K562 (cell line): ENCODE measurements at regions not wholly inside any gene's neighbourhood (a gene's known extent, or its start where the extent isn't known, plus 50 kb on each side); places are given as distances from the start of the nearest gene placed in this dataset.

Source experiments
- ATAC-seq: fragments of 200-7000 bp; cut with Tn5 transposase; 3 replicates; pipeline ENCODE4 v1.9.1; 2020; ENCODE audit warnings: moderate library complexity
- BruUV-seq: library from RNA; stranded (reverse); fragments of 400-500 nt; replicated peaks from 2 replicates; lab custom pipeline; 2021; lab: Mats Ljungman, UMichigan
- CTCF ChIA-PET: fragments of 300-600 bp; formaldehyde crosslinking; extraction: SDS; loops from one replicate; lab custom pipeline; 2021; ENCODE audit warnings: low intra/inter-chr PET ratio; lab: Yijun Ruan, JAX
- POLR2A ChIA-PET: fragments of 300-600, 350-650 bp; sonication (Branson Sonifier 250); formaldehyde crosslinking; extraction: SDS; loops from one replicate; lab custom pipeline; 2021; ENCODE audit warnings: antibody characterized with exemption, inconsistent platforms; lab: Yijun Ruan, JAX
- DNase-seq, 4 experiments: peaks; one replicate each; pipeline versions ENCODE4 v3.0.0 to v3.0.0-alpha.2; 2011 to 2018; ENCODE audit warnings: low spot score in 3 of 4, mixed read lengths in 3 of 4; ENCODE audit errors: extremely low read depth in 1 of 4
- FAIRE-seq: peaks from 2 replicates; lab custom pipeline; 2011; peaks lifted over from hg19 to GRCh38; lab: Jason Lieb, UNC
- H2AFZ ChIP-seq: 2 replicates; pipeline ENCODE4 v1.6.0; 2011; ENCODE audit warnings: low read depth, low read length, control low read depth, inconsistent platforms
- H3K27ac ChIP-seq: fragments of 200-600 bp; 3 replicates; pipeline ENCODE4 v1.8.0; 2011; ENCODE audit warnings: low read depth, mild to moderate bottlenecking, control low read depth, inconsistent platforms, low read length, moderate library complexity, mixed read lengths; ENCODE audit errors: extremely low read depth
- H3K27me3 ChIP-seq, 2 experiments: fragments of 300-600 bp in 1 of 2; 2 replicates in 1 of 2; 3 replicates in 1 of 2; pipeline versions ENCODE4 v1.6.0 to v1.8.0; 2011; ENCODE audit warnings: inconsistent platforms in 2 of 2, low read length in 2 of 2, mild to moderate bottlenecking in 1 of 2, mixed read lengths in 1 of 2, moderate library complexity in 1 of 2; ENCODE audit not compliant: control insufficient read depth in 2 of 2, insufficient read depth in 2 of 2
- H3K36me3 ChIP-seq: fragments of 300-600 bp; 3 replicates; pipeline ENCODE4 v1.8.0; 2011; ENCODE audit warnings: mild to moderate bottlenecking, low read length, inconsistent platforms; ENCODE audit not compliant: control insufficient read depth, insufficient read depth
- H3K4me1 ChIP-seq, 2 experiments: fragments of 200-600 bp in 1 of 2; replicated peaks in 1 of 2; 2 replicates in 1 of 2; 3 replicates in 1 of 2; pipeline versions ENCODE4 v1.5.1 to v1.8.0; 2011; ENCODE audit warnings: inconsistent platforms in 2 of 2, low read length in 2 of 2, mild to moderate bottlenecking in 1 of 2, mixed read lengths in 1 of 2, moderate library complexity in 1 of 2; ENCODE audit not compliant: control insufficient read depth in 2 of 2, insufficient read depth in 2 of 2
- H3K4me2 ChIP-seq: 2 replicates; pipeline ENCODE4 v1.6.1; 2011; ENCODE audit warnings: low read length, control low read depth, inconsistent platforms, mixed read lengths; ENCODE audit not compliant: insufficient read depth
- H3K4me3 ChIP-seq: fragments of 200-600 bp; sonication (generic), shearing (Covaris generic); 2 replicates; pipeline ENCODE4 v1.5.1; 2016; ENCODE audit warnings: control low read depth, inconsistent platforms
- H3K79me2 ChIP-seq: fragments of 200-600 bp; 3 replicates; pipeline ENCODE4 v1.8.0; 2011; ENCODE audit warnings: low read length, inconsistent platforms; ENCODE audit not compliant: control insufficient read depth, insufficient read depth
- H3K9ac ChIP-seq, 2 experiments: 2 replicates each; pipeline versions ENCODE4 v1.6.0 to v1.6.1; 2011; ENCODE audit warnings: low read depth in 2 of 2, low read length in 2 of 2, control low read depth in 1 of 2, inconsistent platforms in 1 of 2, mild to moderate bottlenecking in 1 of 2, mixed read lengths in 1 of 2; ENCODE audit not compliant: insufficient read depth in 1 of 2
- H3K9me1 ChIP-seq: one replicate; pipeline ENCODE4 v1.6.0; 2011; ENCODE audit warnings: inconsistent platforms, mild to moderate bottlenecking, low read length, moderate library complexity; ENCODE audit not compliant: control insufficient read depth, insufficient read depth
- H3K9me3 ChIP-seq: replicated peaks from 2 replicates; pipeline ENCODE4 v1.5.1; 2011; ENCODE audit warnings: low read depth, low read length, inconsistent platforms; ENCODE audit not compliant: control insufficient read depth, insufficient read depth
- H4K20me1 ChIP-seq: replicated peaks from 2 replicates; pipeline ENCODE4 v1.6.1; 2011; ENCODE audit warnings: low read length, inconsistent platforms, mixed read lengths; ENCODE audit not compliant: control insufficient read depth, insufficient read depth
- ATF7 ChIP-seq: fragments of 450-650 bp; IDR thresholded peaks from 2 replicates; pipeline ENCODE4 v1.7.1; 2014; ENCODE audit warnings: mild to moderate bottlenecking, moderate library complexity
- FOSL1 ChIP-seq: fragments of 200-800 bp; sonication (Bioruptor generic); conservative IDR thresholded peaks from 2 replicates; pipeline ENCODE4 v1.6.1; 2016; ENCODE audit warnings: missing genetic modification characterization, missing compliant biosample characterization
- FOXK2 ChIP-seq, 2 experiments: fragments of 450-650 bp; IDR thresholded peaks in 1 of 2; conservative IDR thresholded peaks in 1 of 2; 2 replicates each; pipeline ENCODE4 v1.6.1; 2016; ENCODE audit warnings: low read depth in 2 of 2, mild to moderate bottlenecking in 1 of 2
- XRCC3 ChIP-seq: fragments of 450-650 bp; IDR thresholded peaks from 2 replicates; pipeline ENCODE4 v1.6.1; 2017; ENCODE audit warnings: mild to moderate bottlenecking, moderate library complexity
- ZNF586 ChIP-seq: fragments of 450-650 bp; formaldehyde crosslinking; conservative IDR thresholded peaks from 2 replicates; pipeline ENCODE4 v1.4.0; 2020; ENCODE audit warnings: mild to moderate bottlenecking, moderate library complexity
- WGBS: fragments of 100-300 bp; shearing (Covaris generic); methylation state at CpG from one replicate; pipeline ENCODE4 v1.1.6; 2016; ENCODE audit warnings: low coverage, mixed read lengths; ENCODE audit not compliant: insufficient coverage; ENCODE audit errors: missing lambda C conversion rate; 5-methylcytosine and 5-hydroxymethylcytosine counted together
- in situ Hi-C: fragments of 300-500 bp; cut with MboI; formaldehyde crosslinking; loops from 4 replicates; pipeline ENCODE4 v1.15.0; 2018; ENCODE audit warnings: inconsistent platforms, mixed read lengths
- intact Hi-C: fragments of 100-400 bp; cut with micrococcal nuclease; formaldehyde crosslinking; loops from 2 replicates; pipeline ENCODE4 v1.14.2; 2022
- TF ChIP-seq, protein P1 (sequence below), 3 experiments: fragments of 200-800 bp in 1 of 3; sonication (Bioruptor generic) in 1 of 3; sonication (generic) in 1 of 3; formaldehyde crosslinking in 1 of 3; IDR thresholded peaks; 2 replicates each; pipeline versions ENCODE4 v1.6.1 to v1.8.0; 2016 to 2022; ENCODE audit warnings: mild to moderate bottlenecking in 2 of 3, missing compliant biosample characterization in 2 of 3, missing genetic modification characterization in 2 of 3, missing genetic modification reagents in 1 of 3

DNA sequence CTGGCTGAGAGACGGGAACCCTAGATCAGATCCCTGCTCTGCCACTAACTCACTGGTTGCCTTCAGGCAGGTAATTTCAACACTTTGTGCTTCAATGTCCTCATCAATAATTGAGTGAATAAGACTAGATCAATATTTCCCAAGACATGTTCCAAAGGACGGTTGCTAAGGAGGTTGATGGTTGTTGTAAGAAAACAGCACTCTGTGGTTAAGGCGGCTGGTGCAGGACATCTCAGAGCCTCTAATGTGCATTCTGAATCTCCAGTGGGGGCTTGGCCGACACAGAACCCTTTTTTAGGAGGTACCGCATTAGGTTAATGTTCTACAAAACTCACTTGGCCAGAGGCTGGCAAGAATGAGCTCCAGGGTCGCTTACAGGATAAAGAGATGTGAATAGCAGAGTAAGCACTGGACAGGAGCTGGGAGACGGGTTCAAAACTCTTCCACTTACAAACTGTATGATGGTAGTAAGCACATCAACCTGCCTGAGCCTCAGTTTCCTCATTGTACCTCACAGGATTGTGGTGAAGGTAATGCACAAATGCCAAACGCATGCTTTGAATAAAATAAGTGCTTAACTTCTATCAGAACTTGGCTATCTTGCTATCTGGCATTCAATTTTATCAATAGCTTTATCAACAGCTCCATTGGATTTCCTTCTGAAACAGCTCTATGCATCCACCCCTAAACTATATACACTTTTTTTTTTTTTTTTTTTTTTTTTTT is 136.9 kb upstream of the PARP11 start:
- Histone ChIP-seq H2AFZ (no peak overlapping the region), H3K9ac (no peak overlapping the region), H3K27ac (no peak overlapping the region), H3K36me3 (no peaks in the 10 kb centered on the region), H3K4me1 (no peaks in the 10 kb centered on the region), H3K9me3 (no peaks in the 10 kb centered on the region), H3K4me2 (no peak overlapping the region), H4K20me1 (no peaks in the 10 kb centered on the region), H3K79me2 (no peaks in the 10 kb centered on the region), H3K9me1 (no peaks in the 10 kb centered on the region), H3K27me3 (peaks cover 0 to 13% of the 10 kb centered on the region in 2 experiments; a peak in 2 of 5 replicates), H3K4me3 (no peak overlapping the region)
- intact Hi-C loops (no loop called here), in situ Hi-C loops (no loop called here)
- ChIA-PET CTCF (no interaction called here), POLR2A (interaction anchor here (0.5 kb wide), 1 partner anchor 259 kb away, joined by 3 read pairs; no protein-coding TSS in a partner anchor)
- TF ChIP-seq FOXK2 (conservative IDR thresholded peaks at IDR 0.05 in 1 of 2, IDR thresholded peaks at IDR 0.05 in 1 of 2; ENCODE audit: low read depth in 2 of 2) (no peak), FOSL1 (tag) (no peak), ATF7 (no peak), ZNF586 (CRISPR knock-in tag) (no peak), XRCC3 (no peak)
- TF ChIP-seq, protein P1, sequence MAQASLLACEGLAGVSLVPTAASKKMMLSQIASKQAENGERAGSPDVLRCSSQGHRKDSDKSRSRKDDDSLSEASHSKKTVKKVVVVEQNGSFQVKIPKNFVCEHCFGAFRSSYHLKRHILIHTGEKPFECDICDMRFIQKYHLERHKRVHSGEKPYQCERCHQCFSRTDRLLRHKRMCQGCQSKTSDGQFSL (CRISPR knock-in tag; IDR thresholded peaks at IDR 0.05), result no peak
- TF ChIP-seq, protein P1 (tag; IDR thresholded peaks at IDR 0.05), result no peak
- 0% methylated on average over 5 of the region's 8 CpGs for WGBS
- BruUV-seq, result no TSS peak
- DNase-seq (no peak), FAIRE-seq (no peak), ATAC-seq (no peak)
